Gastrocnemius medialis (tissue), 4 donors: ENCODE measurements at regions not wholly inside any gene's neighbourhood (a gene's known extent, or its start where the extent isn't known, plus 50 kb on each side); places are given as distances from the start of the nearest gene placed in this dataset.

Source experiments
- CTCF ChIP-seq, 5 experiments: fragments of 450-650 bp in 3 of 5; fragments of 200-600 bp in 2 of 5; sonication (generic) in 2 of 5; IDR thresholded peaks in 4 of 5; conservative IDR thresholded peaks in 1 of 5; 1 replicate in 4 of 5; 2 replicates in 1 of 5; pipeline ENCODE4 v1.5.1; 2016 to 2019; ENCODE audit warnings: antibody characterized with exemption in 5 of 5, mild to moderate bottlenecking in 3 of 5, moderate library complexity in 3 of 5
- POLR2A ChIP-seq, 2 donors: fragments of 450-650 bp; IDR thresholded peaks; one replicate each; pipeline ENCODE4 v1.6.1; 2017; ENCODE audit warnings: antibody characterized with exemption in 2 of 2, mild to moderate bottlenecking in 2 of 2, moderate library complexity in 2 of 2

- no peak for TF ChIP-seq CTCF (IDR thresholded peaks at IDR 0.05 in 4 of 5, conservative IDR thresholded peaks at IDR 0.05 in 1 of 5)
- no peak for TF ChIP-seq POLR2A (IDR thresholded peaks at IDR 0.05)
Observed at GRCh38 chr21:22903851-22904250, 1905.6 kb downstream of the NCAM2 start.
